GM19395 (cell line): ENCODE measurements at regions not wholly inside any gene's neighbourhood (a gene's known extent, or its start where the extent isn't known, plus 50 kb on each side); places are given as distances from the start of the nearest gene placed in this dataset.
A peak's percentile ranks its signal among the peaks of the same experiment; 100 is the strongest.

Experiments
- ATAC-seq: cut with Tn5 transposase; IDR thresholded peaks from one replicate; pipeline ENCODE4 v1.9.1; 2021; ENCODE audit warnings: mild to moderate bottlenecking, moderate library complexity; ENCODE audit not compliant: unreplicated experiment

DNA sequence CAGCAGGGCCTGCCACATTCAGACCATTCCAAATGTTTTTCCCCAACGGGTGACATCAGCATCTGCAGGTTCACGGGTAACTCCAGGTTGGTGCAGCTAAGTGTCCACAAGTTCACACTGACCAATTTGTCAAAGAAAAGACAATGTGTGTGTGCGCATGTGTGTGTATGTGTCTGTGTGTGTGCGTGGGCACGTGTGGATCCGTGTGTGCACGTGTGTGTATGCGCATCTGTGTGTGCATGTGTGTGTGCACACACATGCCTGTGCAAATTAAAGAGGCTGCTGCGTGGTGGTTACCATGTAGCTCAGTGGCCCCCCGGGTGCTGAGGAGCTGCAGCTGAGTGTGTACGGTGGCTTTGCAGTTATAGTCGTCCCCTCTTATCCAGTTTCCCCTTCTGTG lies 187.4 kb downstream of the TMEM18 start:
- no peak for ATAC-seq

DNA sequence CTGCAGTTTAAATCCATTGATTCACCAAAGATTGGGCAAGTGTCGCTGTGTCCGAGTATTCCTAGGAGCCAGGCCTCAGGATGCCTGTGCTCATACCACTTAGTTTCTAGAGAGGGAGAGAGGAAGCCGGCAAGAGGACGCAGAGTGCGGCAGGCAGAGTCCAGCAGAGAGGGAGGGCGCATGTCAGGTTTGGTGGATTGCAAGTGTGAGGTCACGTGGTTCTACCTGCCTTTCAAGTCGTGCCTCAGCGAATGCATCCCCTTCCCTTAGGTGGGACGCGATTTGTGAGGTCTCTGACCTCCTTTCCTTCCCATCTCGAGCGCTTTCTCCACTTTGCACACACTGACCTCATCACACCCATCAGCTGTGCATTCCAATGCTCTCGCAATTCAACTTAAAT lies 188.1 kb downstream of the TMEM18 start:
- ATAC-seq: no peak

DNA sequence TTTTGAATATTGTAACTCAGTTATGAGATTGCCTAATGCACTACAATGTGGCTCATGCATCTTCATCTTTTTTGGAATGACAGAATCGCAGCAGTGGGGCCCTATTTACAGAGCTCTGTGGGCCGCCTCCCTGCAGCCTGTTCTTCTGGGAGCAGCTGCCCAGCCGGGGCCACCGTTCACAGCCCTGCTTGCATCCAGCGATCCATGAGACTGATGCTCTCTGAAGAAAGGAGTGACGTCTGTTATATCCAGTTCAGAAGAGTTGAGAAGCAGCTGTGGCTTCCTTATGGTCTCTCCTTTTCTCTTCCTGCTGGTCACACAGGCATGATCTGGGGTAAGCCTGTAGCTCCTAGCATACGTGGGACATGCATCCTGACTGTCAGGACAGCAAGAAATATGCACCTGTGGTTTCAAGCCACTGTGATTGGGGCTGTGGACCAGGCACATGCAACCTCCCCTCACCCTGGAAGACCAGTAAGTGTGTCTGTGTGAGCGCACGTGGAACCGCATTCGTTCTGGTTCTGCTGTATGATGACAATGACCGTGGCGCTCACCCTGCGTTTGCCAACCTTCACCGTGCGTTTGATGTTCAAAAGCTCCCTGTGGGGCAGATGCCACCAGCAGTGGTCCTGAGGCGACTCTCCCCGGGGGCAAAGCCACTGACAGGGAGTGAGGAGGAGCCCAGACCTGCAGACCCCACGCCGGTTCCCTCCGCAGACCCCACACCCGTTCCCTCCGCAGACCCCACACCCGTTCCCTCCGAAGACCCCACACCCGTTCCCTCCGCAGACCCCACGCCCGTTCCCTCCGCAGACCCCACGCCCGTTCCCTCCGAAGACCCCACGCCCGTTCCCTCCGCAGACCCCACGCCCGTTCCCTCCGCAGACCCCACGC lies 189.8 kb downstream of the TMEM18 start:
- ATAC-seq: no peak

DNA sequence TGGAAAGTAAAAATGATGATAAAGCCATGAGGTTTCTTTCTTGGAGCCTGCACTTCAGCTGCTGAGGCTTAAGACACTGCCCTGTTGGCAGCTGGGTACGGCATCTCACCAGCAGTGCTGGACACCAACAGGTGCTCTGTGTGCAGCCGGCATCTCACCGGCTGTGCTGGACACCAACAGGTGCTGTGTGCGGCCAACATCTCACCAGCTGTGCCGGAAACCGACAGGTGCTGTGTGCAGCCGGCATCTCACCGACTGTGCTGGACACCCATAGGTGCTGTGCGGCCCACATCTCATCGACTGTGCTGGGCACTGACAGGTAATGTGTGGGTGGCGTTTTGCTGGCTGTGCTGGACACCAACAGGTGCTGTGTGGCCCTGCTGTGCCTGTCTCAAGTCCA lies 190.8 kb downstream of the TMEM18 start:
- no peak for ATAC-seq

DNA sequence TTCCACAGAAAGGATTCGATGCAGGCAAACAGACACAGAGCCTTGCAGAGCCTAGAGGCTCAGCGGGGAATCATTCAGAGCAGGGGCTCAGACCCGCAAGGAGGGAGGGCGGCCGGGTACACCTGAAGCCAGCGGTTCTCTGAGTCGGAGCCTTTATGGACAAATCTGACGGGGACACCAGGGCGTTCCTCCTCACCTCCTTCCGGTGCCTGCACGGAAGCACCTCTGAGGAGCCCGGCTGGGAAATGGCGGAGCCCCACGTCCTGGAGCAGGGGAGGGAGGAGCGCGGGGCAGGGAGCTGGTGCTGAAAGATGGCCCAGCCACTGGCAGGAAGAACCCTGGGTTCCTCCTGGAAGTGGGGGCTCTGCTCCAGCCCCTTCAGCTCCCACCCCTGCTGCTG lies 193.5 kb upstream of the ALKAL2 start:
- ATAC-seq: no peak

DNA sequence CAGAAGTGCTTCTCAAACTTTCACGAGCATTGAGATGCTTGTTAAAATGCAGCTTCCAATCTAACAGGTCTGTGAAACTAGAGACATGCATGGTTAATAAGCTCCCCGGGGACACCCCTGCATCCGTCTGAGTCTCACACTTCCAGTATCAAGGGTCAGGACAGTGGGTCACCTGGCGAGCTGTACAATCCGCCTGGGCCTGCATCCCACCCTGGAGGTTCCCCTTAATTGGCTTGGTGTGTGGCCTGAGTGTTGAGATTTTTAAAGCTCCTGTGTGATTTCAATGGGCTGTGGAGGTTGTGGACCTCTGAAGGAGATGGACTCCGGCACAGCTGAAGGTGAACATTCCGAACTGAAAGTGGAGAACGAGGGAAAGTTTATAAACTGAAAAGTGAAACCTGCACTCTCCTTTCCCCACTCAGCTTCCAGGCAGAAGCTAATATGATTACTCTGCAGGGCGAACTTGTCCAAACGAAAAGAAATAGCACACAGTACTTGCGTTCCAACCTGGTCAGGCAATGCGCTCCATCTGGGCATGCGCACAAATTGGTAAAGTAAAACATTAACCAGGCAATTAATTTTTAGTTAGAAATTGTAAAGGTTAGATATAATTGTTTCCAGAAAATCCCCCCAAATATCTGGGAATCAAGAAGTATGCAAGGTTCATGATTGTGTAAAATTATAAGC lies 191.7 kb upstream of the ALKAL2 start:
- ATAC-seq: no peak

DNA sequence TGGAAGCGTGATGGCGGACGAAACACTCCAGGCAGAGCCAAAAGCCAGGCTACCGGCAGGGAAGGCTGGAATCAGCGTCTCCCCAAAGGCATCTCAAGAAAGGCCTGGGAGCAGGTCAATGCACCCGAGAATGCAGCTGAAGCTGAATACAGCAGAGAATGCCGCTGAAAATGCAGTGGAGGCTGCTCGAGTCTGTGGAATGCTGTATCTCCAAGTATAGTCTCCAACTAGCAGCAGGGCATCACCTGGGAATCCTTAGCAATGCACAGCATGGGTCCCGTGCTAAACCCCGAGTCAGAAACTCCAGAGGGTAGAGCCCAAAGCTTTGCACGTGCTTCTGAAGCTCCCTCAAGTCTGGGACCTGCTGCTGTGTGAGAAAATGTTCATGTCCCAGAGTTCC lies 191.1 kb upstream of the ALKAL2 start:
- no peak for ATAC-seq

DNA sequence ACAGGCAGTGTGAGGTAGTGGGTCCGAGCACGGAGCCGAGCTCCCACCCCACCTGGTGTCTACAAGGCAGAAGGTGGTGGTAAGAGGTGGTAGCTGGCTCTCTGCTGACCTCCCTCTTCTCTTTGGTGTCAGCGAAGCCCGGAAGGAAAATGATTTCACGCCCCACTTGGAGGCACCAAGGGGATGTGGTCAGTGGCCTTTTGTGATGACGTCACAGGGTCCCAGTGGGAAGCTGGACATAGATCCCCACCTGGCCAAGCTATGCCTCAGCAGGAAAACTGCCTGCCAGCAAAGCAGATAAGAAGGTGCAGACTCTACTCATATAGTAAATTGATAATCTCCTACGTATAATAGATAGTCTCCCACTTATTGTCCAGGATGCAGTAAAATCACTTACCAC lies 183.7 kb upstream of the ALKAL2 start:
- no peak for ATAC-seq

DNA sequence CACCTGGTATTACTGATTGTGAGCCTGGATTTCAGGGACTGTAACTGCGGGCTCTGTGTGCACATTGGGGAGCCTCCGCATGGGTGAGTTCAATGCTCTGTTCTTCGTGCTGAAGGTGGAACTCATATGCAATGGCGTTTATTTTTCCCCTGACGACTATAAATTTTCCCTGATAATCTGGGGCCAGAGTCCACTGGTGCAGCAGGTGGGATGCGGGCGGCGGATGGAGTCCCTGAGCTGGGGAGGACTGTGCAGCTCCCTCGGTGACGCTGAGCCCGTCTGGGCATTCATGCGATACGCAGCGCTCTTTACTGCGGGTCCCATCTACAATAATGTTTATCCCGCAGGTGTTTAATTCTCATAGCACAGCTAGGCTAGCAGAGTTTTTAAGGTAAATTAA lies 181.6 kb upstream of the ALKAL2 start:
- no peak for ATAC-seq

DNA sequence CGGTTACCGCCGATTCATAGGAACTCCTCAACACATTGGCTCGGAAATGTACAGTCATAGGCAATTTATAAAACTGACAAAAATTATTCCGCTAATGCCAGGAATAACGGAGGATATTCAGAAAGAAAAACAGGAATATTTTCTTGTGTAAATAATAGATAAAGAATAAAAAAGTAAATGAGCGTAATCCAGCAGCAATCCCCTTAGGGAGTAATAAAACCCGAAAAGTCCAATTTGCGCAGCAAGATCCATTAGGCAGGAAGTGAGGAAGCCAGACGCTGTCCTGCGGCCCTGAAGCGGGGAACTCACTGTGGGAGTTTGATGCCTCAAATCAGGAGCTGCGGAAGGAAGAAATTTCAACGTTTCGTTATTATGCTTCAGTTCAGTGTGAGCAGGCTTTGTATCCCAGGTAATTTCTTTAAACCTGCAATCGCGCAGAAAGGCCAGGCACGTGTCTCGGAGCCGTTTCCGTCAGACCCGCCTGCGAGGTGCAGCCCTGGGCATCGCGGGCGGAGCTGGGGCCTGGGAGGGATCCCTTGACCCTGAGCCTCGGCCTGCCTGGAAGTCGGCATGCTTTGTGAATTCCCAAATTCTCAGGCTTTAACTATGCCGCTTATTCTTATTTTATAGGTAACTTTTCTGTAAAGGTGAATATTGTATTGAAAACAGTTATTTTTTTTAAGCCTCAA lies 180.9 kb upstream of the ALKAL2 start:
- ATAC-seq: no peak

DNA sequence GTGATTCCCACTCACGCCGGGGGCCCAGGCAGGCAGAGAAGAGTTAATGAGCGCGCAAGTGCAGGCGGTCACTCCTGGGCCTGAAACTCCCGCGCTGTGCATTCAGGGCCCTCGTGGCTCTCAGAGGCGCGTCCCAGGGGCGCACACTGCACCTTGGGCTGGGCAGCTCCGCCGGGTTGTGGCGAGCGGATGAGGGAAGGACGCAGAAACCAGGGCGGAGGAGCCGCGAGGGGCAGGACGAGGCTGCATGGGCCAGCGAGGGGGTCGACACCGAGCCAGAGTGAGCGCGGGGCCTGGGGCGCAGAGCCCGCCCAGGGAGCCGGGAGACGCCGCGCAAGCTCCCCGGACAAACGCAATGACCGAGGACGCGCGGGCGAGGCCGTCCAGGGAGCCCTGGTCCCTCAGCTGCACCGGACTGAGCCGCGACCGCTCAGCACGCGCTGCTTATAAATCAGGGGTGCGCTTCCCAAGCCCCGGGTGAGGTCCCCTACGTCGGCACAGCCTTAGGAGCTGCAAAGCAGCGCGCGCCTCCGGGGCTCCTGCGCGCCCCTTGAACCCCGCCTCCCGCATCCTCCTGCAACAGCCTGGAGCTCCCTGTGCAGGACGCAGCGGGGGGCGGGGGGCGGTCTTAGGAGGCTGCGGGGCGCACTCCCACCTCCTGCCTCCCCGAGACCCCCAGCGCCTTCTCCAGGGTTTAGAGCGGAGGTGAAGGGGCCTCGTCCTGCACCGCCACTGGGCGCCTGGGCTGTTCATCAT lies 180.2 kb upstream of the ALKAL2 start:
- no peak for ATAC-seq

DNA sequence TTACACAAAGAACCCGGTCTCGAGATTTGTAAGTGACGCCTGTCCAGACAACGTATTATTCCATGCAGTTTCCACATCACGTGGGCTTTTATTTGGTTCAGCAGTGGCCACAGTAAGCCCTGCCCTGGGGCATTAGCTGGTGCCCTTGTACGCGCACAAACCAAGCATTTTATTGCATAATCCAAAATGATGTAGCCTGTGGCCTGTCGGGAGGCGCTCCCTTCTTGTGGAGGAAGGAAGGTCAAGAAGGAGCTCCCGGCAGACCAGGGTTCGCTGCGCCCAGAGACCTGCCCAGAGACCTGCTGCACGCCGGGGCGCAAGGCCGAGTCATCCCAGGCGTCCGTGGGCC lies 179.6 kb upstream of the ALKAL2 start:
- ATAC-seq: no peak

DNA sequence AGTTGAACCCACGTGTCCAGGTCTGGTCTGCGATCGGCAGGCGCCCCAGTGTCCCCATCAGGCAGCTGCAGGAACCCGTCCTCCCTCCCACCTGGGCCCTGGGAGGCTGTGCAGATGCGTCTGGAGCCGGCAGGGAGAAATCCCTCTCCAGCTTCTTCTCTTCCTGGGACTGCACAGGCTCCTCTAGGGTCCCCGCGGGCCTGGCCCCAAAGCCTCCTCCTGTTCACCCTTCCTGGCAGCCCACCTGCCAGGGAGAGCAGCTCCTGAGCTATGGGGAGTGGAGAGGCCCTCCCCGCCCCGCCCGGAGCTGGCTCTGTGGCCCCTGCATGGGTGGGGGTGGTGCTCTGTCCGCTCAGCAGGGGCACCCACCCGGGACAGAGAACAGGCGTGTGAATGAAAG lies 179.2 kb upstream of the ALKAL2 start:
- ATAC-seq: no peak

DNA sequence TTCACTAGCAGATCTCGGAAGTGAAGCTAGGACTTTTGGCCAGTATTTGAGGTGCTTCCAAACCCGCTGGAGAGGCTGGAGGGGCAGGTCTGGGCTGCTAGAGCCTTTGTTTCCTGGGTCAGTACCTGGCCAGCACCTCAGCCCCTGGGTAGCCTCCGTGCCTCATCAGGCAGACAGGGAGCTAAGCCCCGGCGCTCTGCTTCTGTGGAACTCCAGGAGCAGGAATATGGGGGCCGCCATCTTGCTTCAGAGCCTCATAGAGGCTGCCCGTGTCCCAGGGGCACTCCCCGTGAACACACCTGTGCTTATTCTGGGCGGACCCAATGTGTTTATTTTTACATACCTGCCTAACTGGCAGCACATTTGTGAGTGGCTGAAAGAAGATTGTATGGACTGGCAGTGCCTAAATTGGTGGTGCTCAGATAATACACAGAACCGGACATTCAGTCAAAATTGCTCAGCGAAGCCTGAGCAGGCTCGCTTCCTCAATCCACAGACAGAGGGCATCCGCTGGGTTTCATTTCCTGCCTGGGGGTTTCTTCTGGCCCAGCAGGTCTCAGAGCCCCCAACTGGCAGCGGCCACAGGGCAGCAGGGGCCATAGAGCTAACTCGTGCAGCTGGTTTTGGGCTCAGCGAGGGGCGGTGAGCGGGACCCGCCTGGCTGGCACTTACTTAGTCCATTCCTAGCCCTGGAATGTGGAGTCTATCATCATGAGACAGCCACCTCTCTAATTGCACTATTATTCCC lies 176.8 kb upstream of the ALKAL2 start:
- ATAC-seq: no peak

DNA sequence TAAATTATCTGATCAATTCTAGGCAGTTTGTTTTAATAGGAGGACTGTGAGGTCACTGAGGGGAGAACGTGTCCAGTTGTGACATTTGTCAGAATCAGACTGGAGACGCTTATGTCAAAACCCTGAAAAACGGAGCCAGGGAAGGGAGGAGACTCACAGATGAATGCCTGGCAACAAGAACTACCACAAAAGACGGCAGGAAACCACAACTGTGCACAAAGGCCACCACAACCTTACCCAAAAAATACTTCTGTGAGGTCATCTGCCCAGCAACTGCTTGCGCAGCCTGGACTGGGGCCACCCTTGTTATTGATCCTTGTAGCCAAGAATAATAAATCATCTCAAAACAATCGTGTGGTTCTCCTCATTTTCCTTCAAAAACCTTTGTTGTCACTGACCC lies 173.0 kb upstream of the ALKAL2 start:
- peak; percentile 69 for ATAC-seq

DNA sequence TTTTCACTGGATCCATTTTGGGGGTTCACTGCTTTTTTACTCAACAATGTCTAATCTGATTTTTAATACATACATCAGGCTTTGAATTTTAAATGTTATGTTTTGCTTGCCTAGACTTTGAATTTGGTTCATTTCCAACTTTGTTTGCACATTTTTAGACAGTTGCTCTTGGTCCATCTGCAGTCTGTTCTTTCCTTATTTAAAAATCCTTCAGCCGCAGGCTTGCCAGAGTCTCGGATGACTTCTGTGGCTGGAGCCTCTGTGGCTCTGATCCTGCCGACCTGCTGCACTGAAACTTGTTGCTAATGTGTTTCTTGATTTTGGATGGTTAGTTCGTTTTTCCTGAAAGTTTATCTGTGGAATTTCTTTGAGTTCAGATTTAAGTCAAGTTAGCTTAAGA lies 172.0 kb upstream of the ALKAL2 start:
- no peak for ATAC-seq

DNA sequence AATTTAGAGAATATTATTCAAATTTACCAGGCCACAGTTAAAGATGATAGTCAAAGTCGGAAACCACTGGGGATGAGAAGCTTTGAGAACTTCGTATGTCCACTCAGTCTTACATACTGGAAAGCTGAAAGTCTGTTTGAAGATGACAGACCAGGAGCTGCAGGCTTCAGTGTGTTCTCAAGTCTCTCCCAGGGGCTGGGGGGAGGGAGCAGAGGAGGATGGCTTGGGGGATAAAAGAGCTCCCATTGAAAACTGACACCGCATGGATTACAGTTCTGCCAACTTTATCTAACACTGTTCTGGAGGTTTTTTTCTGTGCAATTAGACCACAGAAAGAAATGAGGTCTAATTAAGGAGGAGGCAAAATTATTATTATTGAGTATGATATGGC lies 170.5 kb upstream of the ALKAL2 start:
- no peak for ATAC-seq

DNA sequence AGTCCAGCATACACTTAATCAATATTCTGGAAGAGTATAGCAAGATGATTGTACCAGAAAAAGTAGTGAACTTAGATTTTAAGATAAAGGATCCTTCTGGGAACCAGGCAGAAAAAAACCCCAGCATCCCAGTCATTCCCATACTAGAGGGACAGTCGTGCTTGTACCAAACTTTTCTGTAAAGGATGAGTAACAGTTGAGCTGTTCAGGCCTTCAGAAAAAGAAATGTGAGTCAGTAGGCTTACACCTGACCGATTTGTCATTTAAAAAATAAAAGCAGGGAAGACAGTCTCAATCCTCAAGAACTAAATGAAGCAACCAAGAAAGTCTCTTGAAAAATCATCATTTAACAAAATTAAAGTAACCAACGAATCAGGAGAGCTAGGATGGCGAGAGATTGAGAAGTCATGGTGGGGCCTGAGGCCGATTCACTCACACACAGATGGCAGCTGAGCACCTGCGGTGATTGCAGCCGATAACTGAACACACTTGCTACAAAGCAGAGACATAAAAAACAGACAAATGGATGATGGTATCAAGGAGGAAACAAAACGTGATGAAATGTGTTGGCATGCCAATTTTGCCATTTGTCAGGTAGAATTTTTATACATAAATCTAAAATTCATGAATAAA lies 170.0 kb upstream of the ALKAL2 start:
- no peak for ATAC-seq

DNA sequence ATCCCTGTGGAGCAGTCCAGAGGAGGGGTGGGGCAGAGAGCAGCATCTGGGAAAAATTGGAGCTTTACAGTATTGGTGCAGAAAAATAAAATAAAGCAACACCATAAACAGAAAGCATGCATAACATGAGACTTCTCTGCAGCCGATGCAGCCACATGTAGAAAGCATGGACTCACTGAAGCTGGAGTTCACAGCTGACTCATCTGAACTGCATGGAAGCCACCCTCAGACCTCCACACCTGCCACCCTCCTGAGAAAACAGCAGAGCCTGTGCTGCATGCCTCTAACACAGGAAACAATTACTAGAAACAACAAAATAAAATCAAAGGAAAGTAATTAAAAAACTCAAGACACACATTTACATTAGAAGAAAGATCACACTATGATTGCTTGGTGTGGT lies 169.4 kb upstream of the ALKAL2 start:
- no peak for ATAC-seq

DNA sequence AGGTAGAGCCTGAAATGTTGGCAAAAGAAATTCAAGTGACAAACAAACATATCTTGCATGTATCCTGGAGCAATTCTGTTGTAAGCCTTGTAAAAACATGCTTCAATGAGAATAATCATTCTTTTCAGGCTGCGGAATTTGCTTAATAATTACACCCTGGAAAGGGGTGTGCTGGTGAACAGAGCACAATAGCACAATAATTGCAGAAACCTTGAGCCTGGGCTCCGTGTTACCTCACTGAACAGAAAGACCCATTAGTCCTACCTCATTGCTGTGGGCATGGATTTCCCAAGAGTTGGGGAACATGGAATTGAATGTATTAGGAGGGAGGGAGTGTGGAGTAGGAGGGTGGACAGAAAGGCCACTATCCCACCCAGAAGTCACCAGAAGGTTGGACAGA lies 168.0 kb upstream of the ALKAL2 start:
- ATAC-seq: no peak
